H9 (cell line): ENCODE measurements at regions not wholly inside any gene's neighbourhood (a gene's known extent, or its start where the extent isn't known, plus 50 kb on each side); places are given as distances from the start of the nearest gene placed in this dataset.

Experiments
- DNase-seq: peaks from one replicate; pipeline ENCODE4 v3.0.0-alpha.2; 2017
- H2AFZ ChIP-seq: one replicate; pipeline ENCODE4 v1.6.1; 2013; ENCODE audit warnings: mild to moderate bottlenecking, low read length, control low read depth, moderate library complexity
- H2AK5ac ChIP-seq: 2 replicates; pipeline ENCODE4 v1.6.1; 2013; ENCODE audit warnings: low read length, control low read depth, mixed read lengths; ENCODE audit not compliant: insufficient read length
- H2BK120ac ChIP-seq: one replicate; pipeline ENCODE4 v1.6.1; 2013; ENCODE audit warnings: low read depth, mild to moderate bottlenecking, low read length, control low read depth, inconsistent platforms; ENCODE audit not compliant: poor library complexity, severe bottlenecking
- H2BK12ac ChIP-seq: 2 replicates; pipeline ENCODE4 v1.6.1; 2013; ENCODE audit warnings: low read length, control low read depth, mixed read lengths, low read depth; ENCODE audit not compliant: insufficient read length
- H2BK15ac ChIP-seq: 2 replicates; pipeline ENCODE4 v1.6.1; 2013; ENCODE audit warnings: low read depth, low read length, control low read depth
- H2BK20ac ChIP-seq: one replicate; pipeline ENCODE4 v1.6.1; 2013; ENCODE audit warnings: low read depth, mild to moderate bottlenecking, low read length, control low read depth, inconsistent platforms; ENCODE audit not compliant: poor library complexity, severe bottlenecking
- H2BK5ac ChIP-seq: 2 replicates; pipeline ENCODE4 v1.6.1; 2013; ENCODE audit warnings: low read length, control low read depth, mixed read lengths; ENCODE audit not compliant: insufficient read length
- H3K14ac ChIP-seq: 2 replicates; pipeline ENCODE4 v1.6.1; 2013; ENCODE audit warnings: low read length, control low read depth; ENCODE audit not compliant: insufficient read depth
- H3K18ac ChIP-seq: 2 replicates; pipeline ENCODE4 v1.6.1; 2013; ENCODE audit warnings: low read depth, mild to moderate bottlenecking, mixed read lengths, low read length, control low read depth; ENCODE audit not compliant: insufficient read length
- H3K23ac ChIP-seq: 2 replicates; pipeline ENCODE4 v1.6.1; 2013; ENCODE audit warnings: low read length, control low read depth, mixed read lengths, low read depth; ENCODE audit not compliant: insufficient read length
- H3K23me2 ChIP-seq: 2 replicates; pipeline ENCODE4 v1.6.1; 2013; ENCODE audit warnings: low read depth, mild to moderate bottlenecking, mixed read lengths, low read length, control low read depth; ENCODE audit not compliant: insufficient read length, poor library complexity, severe bottlenecking
- H3K27ac ChIP-seq: 2 replicates; pipeline ENCODE4 v1.5.1; 2013; ENCODE audit warnings: low read length, control low read depth, mixed read lengths, low read depth; ENCODE audit not compliant: insufficient read length
- H3K27me3 ChIP-seq: 2 replicates; pipeline ENCODE4 v1.6.1; 2013; ENCODE audit warnings: low read length, control low read depth, inconsistent platforms; ENCODE audit not compliant: insufficient read depth
- H3K4ac ChIP-seq: 2 replicates; pipeline ENCODE4 v1.6.1; 2013; ENCODE audit warnings: low read depth, mild to moderate bottlenecking, control low read depth, inconsistent platforms, low read length, moderate library complexity
- H3K4me1 ChIP-seq: 2 replicates; pipeline ENCODE4 v1.6.1; 2013; ENCODE audit warnings: low read length, control low read depth, inconsistent platforms; ENCODE audit not compliant: insufficient read depth
- H3K4me2 ChIP-seq: 2 replicates; pipeline ENCODE4 v1.6.1; 2013; ENCODE audit warnings: low read length, control low read depth, mixed read lengths; ENCODE audit not compliant: insufficient read length, insufficient read depth
- H3K56ac ChIP-seq: 2 replicates; pipeline ENCODE4 v1.6.1; 2013; ENCODE audit warnings: low read depth, mild to moderate bottlenecking, mixed read lengths, low read length, control low read depth; ENCODE audit not compliant: insufficient read length
- H3K79me1 ChIP-seq: 2 replicates; pipeline ENCODE4 v1.6.1; 2013; ENCODE audit warnings: low read depth, mild to moderate bottlenecking, moderate library complexity, low read length, control low read depth, inconsistent platforms; ENCODE audit not compliant: insufficient read depth, poor library complexity, severe bottlenecking
- H3K79me2 ChIP-seq: 2 replicates; pipeline ENCODE4 v1.6.1; 2013; ENCODE audit warnings: low read length, control low read depth, inconsistent platforms; ENCODE audit not compliant: insufficient read depth
- H3K9ac ChIP-seq: 2 replicates; pipeline ENCODE4 v1.6.1; 2013; ENCODE audit warnings: low read length, control low read depth, mixed read lengths; ENCODE audit not compliant: insufficient read length; ENCODE audit errors: extremely low read depth
- H3K9me3 ChIP-seq: one replicate; pipeline ENCODE4 v1.6.1; 2013; ENCODE audit warnings: low read depth, low read length, inconsistent platforms; ENCODE audit not compliant: control insufficient read depth
- H3T11ph ChIP-seq: one replicate; pipeline ENCODE4 v1.6.1; 2013; ENCODE audit warnings: mild to moderate bottlenecking, low read length, control low read depth, inconsistent platforms
- H4K20me1 ChIP-seq: one replicate; pipeline ENCODE4 v1.6.1; 2013; ENCODE audit not compliant: control insufficient read depth, insufficient read length, insufficient read depth
- H4K5ac ChIP-seq: 2 replicates; pipeline ENCODE4 v1.6.1; 2013; ENCODE audit warnings: low read depth, mild to moderate bottlenecking, mixed read lengths, low read length, control low read depth; ENCODE audit not compliant: insufficient read length
- H4K8ac ChIP-seq: replicated peaks from 2 replicates; pipeline ENCODE4 v1.6.1; 2013; ENCODE audit warnings: low read length, control low read depth, mixed read lengths, low read depth; ENCODE audit not compliant: insufficient read length
- H4K91ac ChIP-seq: 2 replicates; pipeline ENCODE4 v1.6.1; 2013; ENCODE audit warnings: low read depth, mild to moderate bottlenecking, moderate library complexity, mixed read lengths, low read length, control low read depth; ENCODE audit not compliant: insufficient read length
- H3K27ac Mint-ChIP-seq, 3 experiments: 2 replicates in 2 of 3; 3 replicates in 1 of 3; pipeline ENCODE4 v1.8.0; 2020 to 2021; ENCODE audit warnings: mixed read lengths in 3 of 3, mild to moderate bottlenecking in 1 of 3, moderate library complexity in 1 of 3
- H3K27me3 Mint-ChIP-seq: 2 replicates; pipeline ENCODE4 v1.8.0; 2021; ENCODE audit warnings: low read depth, mild to moderate bottlenecking, moderate library complexity, mixed read lengths
- H3K36me3 Mint-ChIP-seq, 3 experiments: 2 replicates in 2 of 3; 3 replicates in 1 of 3; pipeline ENCODE4 v1.8.0; 2020 to 2021; ENCODE audit warnings: low read depth in 3 of 3, mixed read lengths in 3 of 3; ENCODE audit not compliant: insufficient read depth in 1 of 3
- H3K4me1 Mint-ChIP-seq, 2 experiments: 2 replicates each; pipeline ENCODE4 v1.8.0; 2020; ENCODE audit warnings: mixed read lengths in 2 of 2
- H3K4me3 Mint-ChIP-seq, 2 experiments: 2 replicates in 1 of 2; 3 replicates in 1 of 2; pipeline ENCODE4 v1.8.0; 2020 to 2021; ENCODE audit warnings: mild to moderate bottlenecking in 2 of 2, mixed read lengths in 2 of 2, moderate library complexity in 1 of 2
- H3K9me3 Mint-ChIP-seq, 2 experiments: 2 replicates in 1 of 2; 3 replicates in 1 of 2; pipeline ENCODE4 v1.8.0; 2020; ENCODE audit warnings: mild to moderate bottlenecking in 2 of 2, mixed read lengths in 2 of 2, moderate library complexity in 1 of 2
- TF ChIP-seq, protein P1 (sequence below): fragments of 200-600 bp; sonication (generic); conservative IDR thresholded peaks from 3 replicates; pipeline ENCODE4 v1.8.0; 2021; ENCODE audit warnings: antibody characterized with exemption, mild to moderate bottlenecking

DNA sequence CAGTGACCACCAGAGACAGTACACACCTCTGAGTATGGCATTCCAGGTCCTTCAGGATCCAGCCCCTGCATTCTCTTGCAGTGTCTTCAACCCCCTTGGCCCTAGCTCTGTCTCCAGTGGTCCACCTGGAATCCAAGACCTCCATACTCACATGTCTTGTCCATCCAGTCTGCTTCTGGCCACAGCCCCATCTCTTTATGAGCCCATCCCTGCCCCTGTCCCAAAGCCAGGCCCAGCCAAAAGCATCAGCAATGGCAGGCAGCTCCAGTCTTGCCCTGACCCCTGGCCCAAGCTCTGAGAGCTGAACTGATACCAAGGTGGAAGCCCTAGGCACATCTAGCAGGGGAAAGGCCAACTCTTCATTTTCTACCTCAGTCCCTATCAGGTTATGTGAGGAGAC, 119.6 kb upstream of the PTPRT start:
- no peak overlapping the region for H2BK15ac ChIP-seq
- peaks cover 20 to 21% of the 10 kb centered on the region in 2 experiments for H3K9me3 Mint-ChIP-seq

More for the DNA sequence above, 119.6 kb upstream of the PTPRT start:
- Histone ChIP-seq H3K23ac (no peak overlapping the region), H3K14ac (no peak overlapping the region), H2BK20ac (no peak overlapping the region), H3K4ac (no peak overlapping the region), H3K27ac (no peak overlapping the region), H2AFZ (no peak overlapping the region), H4K5ac (no peak overlapping the region), H3T11ph (no peak overlapping the region), H3K79me1 (no peaks in the 10 kb centered on the region), H4K91ac (no peak overlapping the region), H4K20me1 (no peaks in the 10 kb centered on the region), H2BK5ac (no peak overlapping the region), H2AK5ac (no peak overlapping the region), H3K79me2 (no peaks in the 10 kb centered on the region), H3K56ac (no peak overlapping the region), H3K18ac (no peak overlapping the region), H4K8ac (no peak overlapping the region), H3K4me2 (no peak overlapping the region), H3K23me2 (no peaks in the 10 kb centered on the region), H3K4me1 (no peaks in the 10 kb centered on the region), H2BK12ac (no peak overlapping the region), H3K9ac (no peak overlapping the region), H3K27me3 (no peaks in the 10 kb centered on the region), H2BK120ac (no peak overlapping the region), H3K9me3 (peaks cover 6% of the 10 kb centered on the region)
- Mint-ChIP-seq H3K27me3 (peaks cover 18% of the 10 kb centered on the region), H3K4me3 (no peak overlapping the region), H3K27ac (no peak overlapping the region), H3K36me3 (peaks cover 1 to 14% (median 4%) of the 10 kb centered on the region in 3 experiments; a peak in 6 of 7 replicates), H3K4me1 (no peaks in the 10 kb centered on the region)
- TF ChIP-seq, protein P1, sequence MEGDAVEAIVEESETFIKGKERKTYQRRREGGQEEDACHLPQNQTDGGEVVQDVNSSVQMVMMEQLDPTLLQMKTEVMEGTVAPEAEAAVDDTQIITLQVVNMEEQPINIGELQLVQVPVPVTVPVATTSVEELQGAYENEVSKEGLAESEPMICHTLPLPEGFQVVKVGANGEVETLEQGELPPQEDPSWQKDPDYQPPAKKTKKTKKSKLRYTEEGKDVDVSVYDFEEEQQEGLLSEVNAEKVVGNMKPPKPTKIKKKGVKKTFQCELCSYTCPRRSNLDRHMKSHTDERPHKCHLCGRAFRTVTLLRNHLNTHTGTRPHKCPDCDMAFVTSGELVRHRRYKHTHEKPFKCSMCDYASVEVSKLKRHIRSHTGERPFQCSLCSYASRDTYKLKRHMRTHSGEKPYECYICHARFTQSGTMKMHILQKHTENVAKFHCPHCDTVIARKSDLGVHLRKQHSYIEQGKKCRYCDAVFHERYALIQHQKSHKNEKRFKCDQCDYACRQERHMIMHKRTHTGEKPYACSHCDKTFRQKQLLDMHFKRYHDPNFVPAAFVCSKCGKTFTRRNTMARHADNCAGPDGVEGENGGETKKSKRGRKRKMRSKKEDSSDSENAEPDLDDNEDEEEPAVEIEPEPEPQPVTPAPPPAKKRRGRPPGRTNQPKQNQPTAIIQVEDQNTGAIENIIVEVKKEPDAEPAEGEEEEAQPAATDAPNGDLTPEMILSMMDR, result no peak
- no peak for DNase-seq
